WTC11 (cell line): ENCODE measurements at regions not wholly inside any gene's neighbourhood (a gene's known extent, or its start where the extent isn't known, plus 50 kb on each side); places are given as distances from the start of the nearest gene placed in this dataset.

ENCODE experiments used
- ATAC-seq: fragments of 200-7000 bp; cut with Tn5 transposase; 2 replicates; pipeline ENCODE4 v1.10.0; 2021; ENCODE audit warnings: mild to moderate bottlenecking, moderate library complexity
- CTCF ChIA-PET: fragments of 300-600 bp; sonication (Branson Sonifier 250); formaldehyde crosslinking; loops from one replicate; lab custom pipeline; 2021; ENCODE audit warnings: antibody characterized with exemption; lab: Charles Lee
- POLR2A ChIA-PET: fragments of 350-600 bp; sonication (Branson Sonifier 250); formaldehyde crosslinking; loops from one replicate; lab custom pipeline; 2021; ENCODE audit warnings: antibody characterized with exemption; lab: Charles Lee
- DNase-seq: peaks from one replicate; pipeline ENCODE4 v3.0.0; 2021; ENCODE audit warnings: low spot score
- H3K27ac Mint-ChIP-seq: 2 replicates; pipeline ENCODE4 v1.8.0; 2021; ENCODE audit warnings: mixed read lengths
- H3K27me3 Mint-ChIP-seq: 2 replicates; pipeline ENCODE4 v1.8.0; 2021; ENCODE audit warnings: low read depth, mild to moderate bottlenecking, moderate library complexity, mixed read lengths
- H3K36me3 Mint-ChIP-seq: 2 replicates; pipeline ENCODE4 v1.8.0; 2021; ENCODE audit warnings: mixed read lengths
- H3K4me1 Mint-ChIP-seq: 2 replicates; pipeline ENCODE4 v1.8.0; 2022; ENCODE audit warnings: mixed read lengths
- H3K4me3 Mint-ChIP-seq: 2 replicates; pipeline ENCODE4 v1.8.0; 2021; ENCODE audit warnings: mild to moderate bottlenecking, moderate library complexity, mixed read lengths
- H3K9me3 Mint-ChIP-seq: 2 replicates; pipeline ENCODE4 v1.8.0; 2021; ENCODE audit warnings: mixed read lengths
- ARID4B ChIP-seq: sonication (generic); formaldehyde crosslinking; IDR thresholded peaks from 2 replicates; pipeline ENCODE4 v1.8.0; 2023; ENCODE audit warnings: missing genetic modification reagents, mild to moderate bottlenecking, borderline replicate concordance
- E2F5 ChIP-seq: sonication (generic); formaldehyde crosslinking; IDR thresholded peaks from 2 replicates; pipeline ENCODE4 v1.8.1; 2022; ENCODE audit warnings: mild to moderate bottlenecking, moderate library complexity, missing genetic modification reagents
- ELF4 ChIP-seq: sonication (generic); formaldehyde crosslinking; IDR thresholded peaks from 2 replicates; pipeline ENCODE4 v1.8.1; 2022; ENCODE audit warnings: low read depth, mild to moderate bottlenecking, moderate library complexity, missing genetic modification reagents
- ETV6 ChIP-seq: sonication (generic); formaldehyde crosslinking; IDR thresholded peaks from 2 replicates; pipeline ENCODE4 v1.8.1; 2022; ENCODE audit warnings: mild to moderate bottlenecking, missing genetic modification reagents
- FOXJ3 ChIP-seq: sonication (generic); formaldehyde crosslinking; IDR thresholded peaks from 2 replicates; pipeline ENCODE4 v1.9.0; 2021; ENCODE audit warnings: missing genetic modification reagents, mild to moderate bottlenecking, borderline replicate concordance
- JUN ChIP-seq: sonication (generic); formaldehyde crosslinking; IDR thresholded peaks from 2 replicates; pipeline ENCODE4 v1.8.0; 2023; ENCODE audit warnings: mild to moderate bottlenecking, missing genetic modification reagents
- MYBL2 ChIP-seq: sonication (generic); formaldehyde crosslinking; IDR thresholded peaks from 2 replicates; pipeline ENCODE4 v1.8.1; 2023; ENCODE audit warnings: mild to moderate bottlenecking, moderate library complexity, missing genetic modification reagents
- NFATC4 ChIP-seq: fragments of 250-450 bp; sonication (Bioruptor Pico); IDR thresholded peaks from 2 replicates; pipeline ENCODE4 v1.9.0; 2021; ENCODE audit warnings: mild to moderate bottlenecking
- NFYB ChIP-seq: sonication (generic); formaldehyde crosslinking; conservative IDR thresholded peaks from 2 replicates; pipeline ENCODE4 v1.8.0; 2022; ENCODE audit warnings: low read depth, missing genetic modification reagents
- NR2C2 ChIP-seq: sonication (generic); formaldehyde crosslinking; IDR thresholded peaks from 2 replicates; pipeline ENCODE4 v1.8.0; 2022; ENCODE audit warnings: mild to moderate bottlenecking, missing genetic modification reagents
- OVOL2 ChIP-seq: fragments of 250-450 bp; sonication (Bioruptor Pico); IDR thresholded peaks from 2 replicates; pipeline ENCODE4 v1.9.0; 2021; ENCODE audit warnings: mild to moderate bottlenecking, borderline replicate concordance
- TEAD1 ChIP-seq: sonication (generic); formaldehyde crosslinking; IDR thresholded peaks from 2 replicates; pipeline ENCODE4 v1.8.0; 2022; ENCODE audit warnings: mild to moderate bottlenecking, missing genetic modification reagents
- TEAD4 ChIP-seq: sonication (generic); formaldehyde crosslinking; IDR thresholded peaks from 2 replicates; pipeline ENCODE4 v1.8.0; 2022; ENCODE audit warnings: mild to moderate bottlenecking, missing genetic modification reagents
- TF ChIP-seq, protein P1 (sequence below): fragments of 250-450 bp; sonication (Bioruptor Pico); IDR thresholded peaks from 2 replicates; pipeline ENCODE4 v1.9.0; 2021; ENCODE audit warnings: mild to moderate bottlenecking
- TF ChIP-seq, protein P2 (sequence below): sonication (generic); formaldehyde crosslinking; IDR thresholded peaks from 2 replicates; pipeline ENCODE4 v1.8.0; 2022; ENCODE audit warnings: mild to moderate bottlenecking, missing genetic modification reagents

- no peak for ATAC-seq
Measured at GRCh38 chr5:54869691-54870090, 115.7 kb downstream of the ESM1 start.

More at GRCh38 chr5:54869691-54870090, 115.7 kb downstream of the ESM1 start:
- Mint-ChIP-seq H3K4me3 (no peak overlapping the region), H3K4me1 (peaks cover 19% of the 10 kb centered on the region), H3K36me3 (no peaks in the 10 kb centered on the region), H3K27me3 (peaks cover 4% of the 10 kb centered on the region; the same call in 1 of the 2 replicates), H3K27ac (no peak overlapping the region), H3K9me3 (no peaks in the 10 kb centered on the region)
- POLR2A ChIA-PET = no interaction called here
- CTCF ChIA-PET = no interaction called here
- DNase-seq = no peak
- TF ChIP-seq MYBL2 (CRISPR knock-in tag) = no peak
- TF ChIP-seq ETV6 (CRISPR knock-in tag) = no peak
- TF ChIP-seq E2F5 (CRISPR knock-in tag) = no peak
- TF ChIP-seq NR2C2 (CRISPR knock-in tag) = no peak
- no peak for TF ChIP-seq ELF4 (CRISPR knock-in tag)
- no peak for TF ChIP-seq FOXJ3 (CRISPR knock-in tag)
- TF ChIP-seq TEAD4 (CRISPR knock-in tag) = no peak
- TF ChIP-seq, protein P1, sequence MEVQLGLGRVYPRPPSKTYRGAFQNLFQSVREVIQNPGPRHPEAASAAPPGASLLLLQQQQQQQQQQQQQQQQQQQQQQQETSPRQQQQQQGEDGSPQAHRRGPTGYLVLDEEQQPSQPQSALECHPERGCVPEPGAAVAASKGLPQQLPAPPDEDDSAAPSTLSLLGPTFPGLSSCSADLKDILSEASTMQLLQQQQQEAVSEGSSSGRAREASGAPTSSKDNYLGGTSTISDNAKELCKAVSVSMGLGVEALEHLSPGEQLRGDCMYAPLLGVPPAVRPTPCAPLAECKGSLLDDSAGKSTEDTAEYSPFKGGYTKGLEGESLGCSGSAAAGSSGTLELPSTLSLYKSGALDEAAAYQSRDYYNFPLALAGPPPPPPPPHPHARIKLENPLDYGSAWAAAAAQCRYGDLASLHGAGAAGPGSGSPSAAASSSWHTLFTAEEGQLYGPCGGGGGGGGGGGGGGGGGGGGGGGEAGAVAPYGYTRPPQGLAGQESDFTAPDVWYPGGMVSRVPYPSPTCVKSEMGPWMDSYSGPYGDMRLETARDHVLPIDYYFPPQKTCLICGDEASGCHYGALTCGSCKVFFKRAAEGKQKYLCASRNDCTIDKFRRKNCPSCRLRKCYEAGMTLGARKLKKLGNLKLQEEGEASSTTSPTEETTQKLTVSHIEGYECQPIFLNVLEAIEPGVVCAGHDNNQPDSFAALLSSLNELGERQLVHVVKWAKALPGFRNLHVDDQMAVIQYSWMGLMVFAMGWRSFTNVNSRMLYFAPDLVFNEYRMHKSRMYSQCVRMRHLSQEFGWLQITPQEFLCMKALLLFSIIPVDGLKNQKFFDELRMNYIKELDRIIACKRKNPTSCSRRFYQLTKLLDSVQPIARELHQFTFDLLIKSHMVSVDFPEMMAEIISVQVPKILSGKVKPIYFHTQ (CRISPR knock-in tag) = no peak
- no peak for TF ChIP-seq NFYB (CRISPR knock-in tag)
- TF ChIP-seq JUN (CRISPR knock-in tag) = no peak
- TF ChIP-seq NFATC4 (CRISPR knock-in tag) = no peak
- TF ChIP-seq OVOL2 (CRISPR knock-in tag) = no peak
- TF ChIP-seq, protein P2, sequence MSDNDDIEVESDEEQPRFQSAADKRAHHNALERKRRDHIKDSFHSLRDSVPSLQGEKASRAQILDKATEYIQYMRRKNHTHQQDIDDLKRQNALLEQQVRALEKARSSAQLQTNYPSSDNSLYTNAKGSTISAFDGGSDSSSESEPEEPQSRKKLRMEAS = no peak
- TF ChIP-seq TEAD1 = no peak
- TF ChIP-seq ARID4B = no peak
